OCI-LY3 (cell line): ENCODE measurements at regions not wholly inside any gene's neighbourhood (a gene's known extent, or its start where the extent isn't known, plus 50 kb on each side); places are given as distances from the start of the nearest gene placed in this dataset.

Experiments used
- H2AFZ ChIP-seq: fragments of 200-600, 300-600 bp; shearing (Covaris generic); 2 replicates; pipeline ENCODE4 v1.6.0; 2014; ENCODE audit warnings: antibody characterized with exemption, low read depth, low read length
- H3K27ac ChIP-seq: fragments of 200-600, 300-600 bp; sonication (generic); 2 replicates; pipeline ENCODE4 v1.5.1; 2014; ENCODE audit warnings: mild to moderate bottlenecking, low read length, moderate library complexity, mixed read lengths
- H3K27me3 ChIP-seq: fragments of 200-600, 300-600 bp; sonication (generic); 2 replicates; pipeline ENCODE4 v1.6.1; 2014; ENCODE audit warnings: low read depth, low read length, mixed read lengths
- H3K36me3 ChIP-seq: fragments of 200-600, 300-600 bp; sonication (generic); replicated peaks from 2 replicates; pipeline ENCODE3; 2014; ENCODE audit warnings: low read depth, low read length, mixed read lengths
- H3K4me1 ChIP-seq: fragments of 300-600, 200-600 bp; sonication (generic); 2 replicates; pipeline ENCODE4 v1.6.1; 2014; ENCODE audit warnings: low read length, mixed read lengths
- H3K4me2 ChIP-seq: fragments of 200-600, 300-600 bp; sonication (generic); 2 replicates; pipeline ENCODE4 v1.6.1; 2014; ENCODE audit warnings: low read length, mixed read lengths
- H3K4me3 ChIP-seq: fragments of 300-600, 200-600 bp; sonication (generic); 2 replicates; pipeline ENCODE4 v1.5.1; 2014; ENCODE audit warnings: antibody characterized with exemption, mild to moderate bottlenecking, low read length, moderate library complexity
- H3K79me2 ChIP-seq: fragments of 300-600, 200-600 bp; shearing (Covaris generic); 2 replicates; pipeline ENCODE4 v1.6.1; 2014; ENCODE audit warnings: mild to moderate bottlenecking, low read length, mixed read lengths
- H3K9ac ChIP-seq: fragments of 300-600, 200-600 bp; shearing (Covaris generic); 2 replicates; pipeline ENCODE4 v1.6.0; 2014; ENCODE audit warnings: mild to moderate bottlenecking, low read length, moderate library complexity
- H3K9me3 ChIP-seq: fragments of 200-600, 300-600 bp; shearing (Covaris generic); 2 replicates; pipeline ENCODE4 v1.6.1; 2014; ENCODE audit warnings: low read length, mixed read lengths; ENCODE audit not compliant: insufficient read depth
- H4K20me1 ChIP-seq: fragments of 200-600, 300-600 bp; sonication (generic); 2 replicates; pipeline ENCODE4 v1.6.1; 2016; ENCODE audit warnings: low read length, mixed read lengths; ENCODE audit not compliant: insufficient read depth
- CTCF ChIP-seq: fragments of 200-600, 300-600 bp; sonication (generic); IDR thresholded peaks from 2 replicates; pipeline ENCODE4 v1.5.1; 2014; ENCODE audit warnings: antibody characterized with exemption, low read length, low read depth
- EZH2phosphoT487 ChIP-seq: fragments of 200-600 bp; shearing (Covaris generic); IDR thresholded peaks from 2 replicates; pipeline ENCODE4 v1.6.1; 2018; ENCODE audit warnings: antibody characterized with exemption, mixed run types, low read depth

GRCh38 chr4:144442713-144443112 lies 203.2 kb upstream of the HHIP start:
- no peaks in the 10 kb centered on the region for H3K79me2 ChIP-seq
- H3K9ac ChIP-seq, result no peak overlapping the region
- no peak for TF ChIP-seq CTCF
- no peak for TF ChIP-seq EZH2phosphoT487
- no peak overlapping the region for H2AFZ ChIP-seq
- no peaks in the 10 kb centered on the region for H3K9me3 ChIP-seq
- no peaks in the 10 kb centered on the region for H3K36me3 ChIP-seq
- no peak overlapping the region for H3K4me2 ChIP-seq
- H3K27ac ChIP-seq, result no peak overlapping the region
- H4K20me1 ChIP-seq, result no peaks in the 10 kb centered on the region
- H3K4me3 ChIP-seq, result no peak overlapping the region
- H3K4me1 ChIP-seq, result no peaks in the 10 kb centered on the region
- H3K27me3 ChIP-seq, result no peaks in the 10 kb centered on the region

- Histone ChIP-seq H3K4me3 (no peak overlapping the region), H4K20me1 (no peaks in the 10 kb centered on the region), H3K27ac (no peak overlapping the region), H3K36me3 (no peaks in the 10 kb centered on the region), H3K4me1 (no peaks in the 10 kb centered on the region), H3K4me2 (no peak overlapping the region), H3K9ac (no peak overlapping the region), H3K79me2 (no peaks in the 10 kb centered on the region), H3K27me3 (no peaks in the 10 kb centered on the region), H3K9me3 (no peaks in the 10 kb centered on the region), H2AFZ (no peak overlapping the region)
- no peak for TF ChIP-seq EZH2phosphoT487
- TF ChIP-seq CTCF, result no peak
These were observed 196.3 kb upstream of the HHIP start for GRCh38 chr4:144449611-144450010.

- no peak overlapping the region for H2AFZ ChIP-seq
- TF ChIP-seq EZH2phosphoT487 (no peak), CTCF (no peak)
- no peak overlapping the region for H3K27ac ChIP-seq
- H3K4me3 ChIP-seq, result no peak overlapping the region
- H3K27me3 ChIP-seq, result no peaks in the 10 kb centered on the region
- no peaks in the 10 kb centered on the region for H3K79me2 ChIP-seq
- no peak overlapping the region for H3K4me2 ChIP-seq
- H3K4me1 ChIP-seq, result no peaks in the 10 kb centered on the region
- H3K9me3 ChIP-seq, result no peaks in the 10 kb centered on the region
- H3K9ac ChIP-seq, result no peak overlapping the region
- H3K36me3 ChIP-seq, result no peaks in the 10 kb centered on the region
- H4K20me1 ChIP-seq, result no peaks in the 10 kb centered on the region
These were observed 195.4 kb upstream of the HHIP start for GRCh38 chr4:144450526-144450925.

GRCh38 chr4:144451766-144452450 lies 194.0 kb upstream of the HHIP start:
- TF ChIP-seq CTCF (no peak), EZH2phosphoT487 (no peak)
- Histone ChIP-seq H3K27ac (no peak overlapping the region), H3K36me3 (no peaks in the 10 kb centered on the region), H4K20me1 (no peaks in the 10 kb centered on the region), H3K4me1 (no peaks in the 10 kb centered on the region), H3K4me3 (no peak overlapping the region), H3K4me2 (no peak overlapping the region), H3K9me3 (no peaks in the 10 kb centered on the region), H3K9ac (no peak overlapping the region), H2AFZ (no peak overlapping the region), H3K27me3 (no peaks in the 10 kb centered on the region), H3K79me2 (no peaks in the 10 kb centered on the region)
